ENCODE measurements at regions not wholly inside any gene's neighbourhood (a gene's known extent, or its start where the extent isn't known, plus 50 kb on each side); places are given as distances from the start of the nearest gene placed in this dataset.

GRCh38 chr1:19013826-19014548 is 57.5 kb upstream of the IFFO2 start:
- H3K9me3 Mint-ChIP-seq (ENCODE audit: unreplicated experiment), result peaks cover 2% of the 10 kb centered on the region
- no peak for DNase-seq
- TF ChIP-seq CTCF (IDR thresholded peaks at IDR 0.05; ENCODE audit: partially characterized antibody, unreplicated experiment), result no peak
- no peaks in the 10 kb centered on the region for H3K36me3 Mint-ChIP-seq (ENCODE audit: unreplicated experiment)
- H3K4me1 Mint-ChIP-seq (ENCODE audit: low read depth, unreplicated experiment), result peaks cover 9% of the 10 kb centered on the region
- peaks cover 2% of the 10 kb centered on the region for H3K27me3 Mint-ChIP-seq (ENCODE audit: unreplicated experiment)
- no peak overlapping the region for H3K4me3 Mint-ChIP-seq (ENCODE audit: unreplicated experiment)
- no peak overlapping the region for H3K27ac Mint-ChIP-seq (ENCODE audit: unreplicated experiment)

GRCh38 chr1:19011845-19012231 is 55.4 kb upstream of the IFFO2 start:
- peaks cover 9% of the 10 kb centered on the region for H3K4me1 Mint-ChIP-seq (ENCODE audit: low read depth, unreplicated experiment)
- no peak overlapping the region for H3K27ac Mint-ChIP-seq (ENCODE audit: unreplicated experiment)
- no peak overlapping the region for H3K4me3 Mint-ChIP-seq (ENCODE audit: unreplicated experiment)
- H3K27me3 Mint-ChIP-seq (ENCODE audit: unreplicated experiment), result peaks cover 2% of the 10 kb centered on the region
- TF ChIP-seq CTCF (IDR thresholded peaks at IDR 0.05; ENCODE audit: partially characterized antibody, unreplicated experiment), result no peak
- peaks cover 2% of the 10 kb centered on the region for H3K9me3 Mint-ChIP-seq (ENCODE audit: unreplicated experiment)
- H3K36me3 Mint-ChIP-seq (ENCODE audit: unreplicated experiment), result no peaks in the 10 kb centered on the region
- DNase-seq, result no peak

GRCh38 chr1:19010995-19011844 is 54.7 kb upstream of the IFFO2 start:
- H3K27me3 Mint-ChIP-seq (ENCODE audit: unreplicated experiment), result peaks cover 2% of the 10 kb centered on the region
- no peak for DNase-seq
- peak overlapping the region; percentile 12 for H3K27ac Mint-ChIP-seq (ENCODE audit: unreplicated experiment)
- TF ChIP-seq CTCF (IDR thresholded peaks at IDR 0.05; ENCODE audit: partially characterized antibody, unreplicated experiment), result no peak
- H3K4me1 Mint-ChIP-seq (ENCODE audit: low read depth, unreplicated experiment), result peaks cover 9% of the 10 kb centered on the region
- peaks cover 2% of the 10 kb centered on the region for H3K9me3 Mint-ChIP-seq (ENCODE audit: unreplicated experiment)
- H3K4me3 Mint-ChIP-seq (ENCODE audit: unreplicated experiment), result no peak overlapping the region
- H3K36me3 Mint-ChIP-seq (ENCODE audit: unreplicated experiment), result no peaks in the 10 kb centered on the region

- Mint-ChIP-seq H3K27me3 (ENCODE audit: unreplicated experiment) (peaks cover 2% of the 10 kb centered on the region), H3K4me3 (ENCODE audit: unreplicated experiment) (no peak overlapping the region), H3K4me1 (ENCODE audit: low read depth, unreplicated experiment) (peaks cover 9% of the 10 kb centered on the region)
Measured at GRCh38 chr1:19010503-19010902, 54.0 kb upstream of the IFFO2 start.

More at GRCh38 chr1:19010503-19010902, 54.0 kb upstream of the IFFO2 start:
- H3K27ac Mint-ChIP-seq (ENCODE audit: unreplicated experiment), result no peak overlapping the region
- H3K36me3 Mint-ChIP-seq (ENCODE audit: unreplicated experiment), result no peaks in the 10 kb centered on the region
- DNase-seq, result no peak
- TF ChIP-seq CTCF (IDR thresholded peaks at IDR 0.05; ENCODE audit: partially characterized antibody, unreplicated experiment), result no peak
- peaks cover 2% of the 10 kb centered on the region for H3K9me3 Mint-ChIP-seq (ENCODE audit: unreplicated experiment)

All from glutamatergic neuron (in vitro differentiated cells).